Karpas-422 (cell line): ENCODE measurements at regions not wholly inside any gene's neighbourhood (a gene's known extent, or its start where the extent isn't known, plus 50 kb on each side); places are given as distances from the start of the nearest gene placed in this dataset.

Experiments
- DNase-seq: peaks from one replicate; pipeline ENCODE4 v3.0.0-alpha.2; 2015
- H2AFZ ChIP-seq: fragments of 200-600 bp; sonication (generic); 2 replicates; pipeline ENCODE4 v1.6.1; 2014; ENCODE audit warnings: antibody characterized with exemption, low read length, mixed read lengths
- H3K27ac ChIP-seq: fragments of 200-600 bp; sonication (generic); 2 replicates; pipeline ENCODE4 v1.5.1; 2014; ENCODE audit warnings: mild to moderate bottlenecking, low read length, moderate library complexity
- H3K27me3 ChIP-seq: fragments of 200-600 bp; sonication (generic); 2 replicates; pipeline ENCODE4 v1.6.1; 2014; ENCODE audit warnings: low read length, mixed read lengths
- H3K36me3 ChIP-seq: fragments of 200-600 bp; sonication (generic); 2 replicates; pipeline ENCODE4 v1.6.1; 2014; ENCODE audit warnings: low read length, mixed read lengths; ENCODE audit not compliant: insufficient read depth
- H3K4me1 ChIP-seq: fragments of 200-600 bp; sonication (generic); 2 replicates; pipeline ENCODE4 v1.6.1; 2014; ENCODE audit warnings: mild to moderate bottlenecking, low read length, mixed read lengths
- H3K4me2 ChIP-seq: fragments of 200-600 bp; sonication (generic); 2 replicates; pipeline ENCODE4 v1.6.1; 2014; ENCODE audit warnings: low read length, low read depth, mild to moderate bottlenecking; ENCODE audit not compliant: poor library complexity, severe bottlenecking
- H3K4me3 ChIP-seq: fragments of 200-600 bp; sonication (generic); 2 replicates; pipeline ENCODE4 v1.5.1; 2014; ENCODE audit warnings: mild to moderate bottlenecking, antibody characterized with exemption, low read length, mixed read lengths
- H3K79me2 ChIP-seq: fragments of 200-600 bp; sonication (generic); 2 replicates; pipeline ENCODE4 v1.6.1; 2014; ENCODE audit warnings: mild to moderate bottlenecking, low read length, mixed read lengths
- H3K9ac ChIP-seq: fragments of 200-600 bp; sonication (generic); 2 replicates; pipeline ENCODE4 v1.6.0; 2014; ENCODE audit warnings: low read length
- H3K9me2 ChIP-seq: fragments of 200-600 bp; sonication (generic), shearing (Covaris generic); replicated peaks from 2 replicates; pipeline ENCODE4 v1.6.0; 2014; ENCODE audit warnings: mild to moderate bottlenecking, low read length, moderate library complexity; ENCODE audit not compliant: insufficient read depth
- H3K9me3 ChIP-seq: fragments of 300-700, 200-600 bp; sonication (generic); 2 replicates; pipeline ENCODE4 v1.6.1; 2014; ENCODE audit warnings: low read length, mixed read lengths
- H4K20me1 ChIP-seq: fragments of 200-600 bp; sonication (generic); 2 replicates; pipeline ENCODE4 v1.6.1; 2014; ENCODE audit warnings: mild to moderate bottlenecking, antibody characterized with exemption, low read length, low read depth; ENCODE audit not compliant: insufficient read depth

- Histone ChIP-seq H3K27ac (no peak overlapping the region), H3K9me3 (peaks cover 3% of the 10 kb centered on the region; the same call in 1 of the 2 replicates), H4K20me1 (no peaks in the 10 kb centered on the region), H3K27me3 (no peaks in the 10 kb centered on the region), H3K4me2 (no peak overlapping the region), H3K9ac (no peak overlapping the region), H3K36me3 (no peaks in the 10 kb centered on the region), H2AFZ (no peak overlapping the region), H3K4me3 (no peak overlapping the region), H3K79me2 (no peaks in the 10 kb centered on the region), H3K4me1 (no peaks in the 10 kb centered on the region), H3K9me2 (no peaks in the 10 kb centered on the region)
- no peak for DNase-seq
These were observed 301.6 kb downstream of the NR2F1-AS1 start for GRCh38 chr5:93279296-93279963.

GRCh38 chr5:93278896-93279295 lies 302.1 kb downstream of the NR2F1-AS1 start:
- H3K4me3 ChIP-seq: no peak overlapping the region
- H3K9me2 ChIP-seq: no peaks in the 10 kb centered on the region
- H4K20me1 ChIP-seq: no peaks in the 10 kb centered on the region
- H3K36me3 ChIP-seq: no peaks in the 10 kb centered on the region
- no peak overlapping the region for H3K9ac ChIP-seq
- H3K9me3 ChIP-seq: peaks cover 3% of the 10 kb centered on the region; the same call in 1 of the 2 replicates
- no peaks in the 10 kb centered on the region for H3K4me1 ChIP-seq
- no peak for DNase-seq
- H3K27ac ChIP-seq: no peak overlapping the region
- H3K27me3 ChIP-seq: no peaks in the 10 kb centered on the region
- no peak overlapping the region for H3K4me2 ChIP-seq
- H3K79me2 ChIP-seq: no peaks in the 10 kb centered on the region
- H2AFZ ChIP-seq: no peak overlapping the region

GRCh38 chr5:93277051-93277450 lies 304.0 kb downstream of the NR2F1-AS1 start:
- no peak for DNase-seq
- no peaks in the 10 kb centered on the region for H4K20me1 ChIP-seq

GRCh38 chr5:93275376-93275775 lies 305.6 kb downstream of the NR2F1-AS1 start:
- Histone ChIP-seq H3K4me3 (no peak overlapping the region), H3K9me3 (peaks cover 3% of the 10 kb centered on the region; the same call in 1 of the 2 replicates), H2AFZ (no peak overlapping the region), H4K20me1 (no peaks in the 10 kb centered on the region), H3K9me2 (no peaks in the 10 kb centered on the region), H3K79me2 (no peaks in the 10 kb centered on the region), H3K4me2 (no peak overlapping the region), H3K36me3 (no peaks in the 10 kb centered on the region), H3K4me1 (no peaks in the 10 kb centered on the region), H3K9ac (no peak overlapping the region), H3K27me3 (no peaks in the 10 kb centered on the region), H3K27ac (no peak overlapping the region)
- no peak for DNase-seq

More at GRCh38 chr5:93277051-93277450, 304.0 kb downstream of the NR2F1-AS1 start:
- no peaks in the 10 kb centered on the region for H3K79me2 ChIP-seq
- no peaks in the 10 kb centered on the region for H3K27me3 ChIP-seq
- H3K4me3 ChIP-seq: no peak overlapping the region
- H3K4me2 ChIP-seq: no peak overlapping the region
- H3K9ac ChIP-seq: no peak overlapping the region
- no peak overlapping the region for H2AFZ ChIP-seq
- peaks cover 3% of the 10 kb centered on the region; the same call in 1 of the 2 replicates for H3K9me3 ChIP-seq
- no peaks in the 10 kb centered on the region for H3K9me2 ChIP-seq
- no peak overlapping the region for H3K27ac ChIP-seq
- no peaks in the 10 kb centered on the region for H3K36me3 ChIP-seq
- no peaks in the 10 kb centered on the region for H3K4me1 ChIP-seq

- H3K27me3 ChIP-seq: no peaks in the 10 kb centered on the region
- H2AFZ ChIP-seq: no peak overlapping the region
- no peak overlapping the region for H3K9ac ChIP-seq
- H3K9me2 ChIP-seq: no peaks in the 10 kb centered on the region
- no peak overlapping the region for H3K4me2 ChIP-seq
- no peaks in the 10 kb centered on the region for H3K4me1 ChIP-seq
- H3K9me3 ChIP-seq: peaks cover 3% of the 10 kb centered on the region; the same call in 1 of the 2 replicates
- no peak for DNase-seq
- H3K36me3 ChIP-seq: no peaks in the 10 kb centered on the region
- no peak overlapping the region for H3K27ac ChIP-seq
- H3K4me3 ChIP-seq: no peak overlapping the region
- no peaks in the 10 kb centered on the region for H4K20me1 ChIP-seq
- H3K79me2 ChIP-seq: no peaks in the 10 kb centered on the region
These were observed 306.7 kb downstream of the NR2F1-AS1 start for GRCh38 chr5:93274291-93274690.

- H3K79me2 ChIP-seq: no peaks in the 10 kb centered on the region
- H3K4me3 ChIP-seq: no peak overlapping the region
- H3K9ac ChIP-seq: no peak overlapping the region
- no peaks in the 10 kb centered on the region for H3K4me1 ChIP-seq
- H3K27ac ChIP-seq: no peak overlapping the region
- H3K27me3 ChIP-seq: no peaks in the 10 kb centered on the region
- H2AFZ ChIP-seq: no peak overlapping the region
- H3K36me3 ChIP-seq: no peaks in the 10 kb centered on the region
- no peak for DNase-seq
- peaks cover 3% of the 10 kb centered on the region; the same call in 1 of the 2 replicates for H3K9me3 ChIP-seq
- no peaks in the 10 kb centered on the region for H3K9me2 ChIP-seq
- H4K20me1 ChIP-seq: no peaks in the 10 kb centered on the region
- no peak overlapping the region for H3K4me2 ChIP-seq
These were observed 307.8 kb downstream of the NR2F1-AS1 start for GRCh38 chr5:93273176-93273575.

DNA sequence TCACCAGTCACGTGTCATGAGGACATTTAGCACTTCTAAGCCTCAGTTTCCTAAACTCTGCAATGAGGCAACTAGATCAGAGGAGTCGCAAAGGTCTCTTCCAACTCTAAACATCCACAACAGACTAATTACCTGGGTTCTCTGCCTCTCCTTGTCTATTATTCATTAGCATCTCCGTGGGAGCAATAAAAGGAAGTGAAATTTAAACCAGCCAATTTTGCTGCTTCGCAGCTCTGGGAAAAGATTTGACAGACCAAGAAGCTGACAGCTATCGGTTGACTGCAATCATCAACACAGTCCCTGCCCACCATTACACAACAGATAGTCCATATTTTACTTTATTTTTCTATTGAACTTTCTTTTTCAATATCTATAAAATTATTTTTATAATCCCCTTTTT lies 308.9 kb downstream of the NR2F1-AS1 start:
- Histone ChIP-seq H3K4me3 (no peak overlapping the region), H3K36me3 (no peaks in the 10 kb centered on the region), H3K9me2 (no peaks in the 10 kb centered on the region), H2AFZ (no peak overlapping the region), H4K20me1 (no peaks in the 10 kb centered on the region), H3K4me1 (no peaks in the 10 kb centered on the region), H3K4me2 (no peak overlapping the region), H3K9ac (no peak overlapping the region), H3K79me2 (no peaks in the 10 kb centered on the region), H3K9me3 (peaks cover 3% of the 10 kb centered on the region; the same call in 1 of the 2 replicates), H3K27ac (no peak overlapping the region), H3K27me3 (no peaks in the 10 kb centered on the region)
- no peak for DNase-seq

- H2AFZ ChIP-seq: no peak overlapping the region
These were observed 313.3 kb downstream of the NR2F1-AS1 start for GRCh38 chr5:93267736-93268135.

More at GRCh38 chr5:93267736-93268135, 313.3 kb downstream of the NR2F1-AS1 start:
- no peaks in the 10 kb centered on the region for H3K9me2 ChIP-seq
- H3K4me1 ChIP-seq: no peaks in the 10 kb centered on the region
- no peak for DNase-seq
- H3K36me3 ChIP-seq: no peaks in the 10 kb centered on the region
- H3K9ac ChIP-seq: no peak overlapping the region
- H3K4me3 ChIP-seq: no peak overlapping the region
- H3K9me3 ChIP-seq: no peaks in the 10 kb centered on the region
- no peak overlapping the region for H3K27ac ChIP-seq
- no peak overlapping the region for H3K4me2 ChIP-seq
- H3K27me3 ChIP-seq: no peaks in the 10 kb centered on the region
- H4K20me1 ChIP-seq: no peaks in the 10 kb centered on the region
- no peaks in the 10 kb centered on the region for H3K79me2 ChIP-seq
